ENCODE measurements at regions not wholly inside any gene's neighbourhood (a gene's known extent, or its start where the extent isn't known, plus 50 kb on each side); places are given as distances from the start of the nearest gene placed in this dataset.

- no peaks in the 10 kb centered on the region for H3K36me3 ChIP-seq
- intact Hi-C loops (cut with DNase I; ENCODE audit: low total_unique reads): no loop called here
- no peak overlapping the region for H3K4me3 ChIP-seq
- H3K27ac ChIP-seq: no peak overlapping the region
- no peaks in the 10 kb centered on the region for H3K4me1 ChIP-seq
- H3K27me3 ChIP-seq: no peaks in the 10 kb centered on the region
- 24 to 83% methylated on average over 1 of the region's 1 CpG for WGBS, 2 donors (ENCODE audit: low coverage in 1 of 2)
- no peak for DNase-seq
- no peaks in the 10 kb centered on the region for H3K9me3 ChIP-seq
- in situ Hi-C loops (cut with MboI; ENCODE audit: low pct_ligation_motif_present in 1 of 4, low pct_unique_long_range_greater_than_20kb in 1 of 4, low sequenced_read_pairs in 3 of 4): no loop called here
- no peak for TF ChIP-seq EP300 (IDR thresholded peaks at IDR 0.05; ENCODE audit: low read depth)
- TF ChIP-seq CTCF (IDR thresholded peaks at IDR 0.05): no peak
- no peak for TF ChIP-seq POLR2AphosphoS5 (IDR thresholded peaks at IDR 0.05)
- TF ChIP-seq POLR2A (IDR thresholded peaks at IDR 0.05): no peak
Measured at GRCh38 chr3:140830391-140830790, 111.2 kb upstream of the SLC25A36 start.

- Histone ChIP-seq H3K27ac (no peak overlapping the region), H3K4me1 (no peaks in the 10 kb centered on the region), H3K4me3 (no peak overlapping the region), H3K36me3 (no peaks in the 10 kb centered on the region), H3K27me3 (no peaks in the 10 kb centered on the region), H3K9me3 (no peaks in the 10 kb centered on the region)
- intact Hi-C loops (cut with DNase I; ENCODE audit: low total_unique reads) (no loop called here), in situ Hi-C loops (cut with MboI; ENCODE audit: low pct_ligation_motif_present in 1 of 4, low pct_unique_long_range_greater_than_20kb in 1 of 4, low sequenced_read_pairs in 3 of 4) (no loop called here)
- DNase-seq: no peak
- 77 to 78% methylated on average over 3 of the region's 3 CpGs for WGBS, 2 donors (ENCODE audit: low coverage in 1 of 2)
- TF ChIP-seq POLR2A (IDR thresholded peaks at IDR 0.05): no peak
- TF ChIP-seq POLR2AphosphoS5 (IDR thresholded peaks at IDR 0.05): no peak
- TF ChIP-seq EP300 (IDR thresholded peaks at IDR 0.05; ENCODE audit: low read depth): no peak
- no peak for TF ChIP-seq CTCF (IDR thresholded peaks at IDR 0.05)
Measured at GRCh38 chr3:140832883-140833282, 108.8 kb upstream of the SLC25A36 start.

GRCh38 chr3:140834266-140835037 is 107.2 kb upstream of the SLC25A36 start:
- 65 to 83% methylated on average over 3 to 5 of the region's 5 CpGs for WGBS, 2 donors (ENCODE audit: low coverage in 1 of 2)
- in situ Hi-C loops (cut with MboI; ENCODE audit: low pct_ligation_motif_present in 1 of 4, low pct_unique_long_range_greater_than_20kb in 1 of 4, low sequenced_read_pairs in 3 of 4): no loop called here
- Histone ChIP-seq H3K27ac (no peak overlapping the region), H3K9me3 (no peaks in the 10 kb centered on the region), H3K4me3 (no peak overlapping the region), H3K27me3 (no peaks in the 10 kb centered on the region), H3K36me3 (no peaks in the 10 kb centered on the region), H3K4me1 (no peaks in the 10 kb centered on the region)
- intact Hi-C loops (cut with DNase I; ENCODE audit: low total_unique reads): no loop called here
- DNase-seq: no peak
- TF ChIP-seq POLR2A (IDR thresholded peaks at IDR 0.05) (no peak), CTCF (IDR thresholded peaks at IDR 0.05) (no peak), EP300 (IDR thresholded peaks at IDR 0.05; ENCODE audit: low read depth) (no peak), POLR2AphosphoS5 (IDR thresholded peaks at IDR 0.05) (no peak)

GRCh38 chr3:140842984-140843649 is 98.5 kb upstream of the SLC25A36 start:
- WGBS, 2 donors (ENCODE audit: low coverage in 1 of 2): 79 to 81% methylated on average over 3 to 4 of the region's 4 CpGs
- DNase-seq: no peak
- Histone ChIP-seq H3K27ac (no peak overlapping the region), H3K36me3 (no peaks in the 10 kb centered on the region), H3K9me3 (no peaks in the 10 kb centered on the region), H3K4me3 (no peak overlapping the region), H3K4me1 (no peaks in the 10 kb centered on the region), H3K27me3 (no peaks in the 10 kb centered on the region)
- in situ Hi-C loops (cut with MboI; ENCODE audit: low pct_ligation_motif_present in 1 of 4, low pct_unique_long_range_greater_than_20kb in 1 of 4, low sequenced_read_pairs in 3 of 4) (no loop called here), intact Hi-C loops (cut with DNase I; ENCODE audit: low total_unique reads) (no loop called here)
- TF ChIP-seq EP300 (IDR thresholded peaks at IDR 0.05; ENCODE audit: low read depth) (no peak), CTCF (IDR thresholded peaks at IDR 0.05) (no peak), POLR2AphosphoS5 (IDR thresholded peaks at IDR 0.05) (no peak), POLR2A (IDR thresholded peaks at IDR 0.05) (no peak)

All from transverse colon (tissue), 4 donors.